ENCODE measurements at regions not wholly inside any gene's neighbourhood (a gene's known extent, or its start where the extent isn't known, plus 50 kb on each side); places are given as distances from the start of the nearest gene placed in this dataset.

GRCh38 chr11:95466416-95466815 lies 235.4 kb upstream of the SESN3 start:
- DNase-seq = no peak

DNA sequence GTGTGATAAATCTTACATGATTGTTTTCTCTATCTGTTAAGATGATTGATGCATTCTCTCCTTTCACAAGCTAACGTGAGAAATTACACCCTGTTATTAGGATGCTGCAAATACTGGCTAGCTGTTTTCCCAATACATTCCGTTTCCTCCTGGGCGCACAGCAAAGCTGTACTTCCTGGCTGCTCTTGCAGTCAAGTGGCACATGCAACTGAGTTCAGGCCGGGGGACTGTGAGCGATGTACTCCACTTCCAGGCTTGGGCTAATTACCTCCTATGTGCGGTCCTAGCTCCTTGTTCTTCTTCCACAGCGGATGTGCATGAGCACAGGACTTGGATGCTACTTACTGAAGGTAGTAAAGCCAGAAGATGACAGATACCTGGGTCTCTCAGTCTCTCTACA lies 234.9 kb upstream of the SESN3 start:
- DNase-seq = no peak

- no peak for DNase-seq
Observed at GRCh38 chr11:95461858-95462257, 230.9 kb upstream of the SESN3 start.

DNA sequence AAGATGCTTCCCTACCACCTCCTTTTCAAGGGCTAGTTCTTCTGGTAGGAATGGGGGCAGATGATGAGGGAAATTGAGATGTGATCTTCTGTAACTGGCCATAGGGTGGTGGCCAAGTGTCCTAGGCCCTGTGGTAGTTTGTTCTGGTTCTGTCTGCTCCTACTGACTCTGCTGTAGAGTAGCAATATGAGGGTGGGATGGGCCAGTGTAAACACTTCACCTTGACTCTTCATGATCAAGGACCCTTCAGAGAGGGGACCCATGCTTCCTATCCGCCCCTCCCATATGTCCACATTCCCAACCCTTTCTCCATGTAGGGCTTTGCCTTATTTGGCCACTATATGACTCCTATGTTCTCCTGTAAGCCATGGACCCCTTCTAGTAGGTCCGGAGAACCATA lies 230.3 kb upstream of the SESN3 start:
- no peak for DNase-seq

DNA sequence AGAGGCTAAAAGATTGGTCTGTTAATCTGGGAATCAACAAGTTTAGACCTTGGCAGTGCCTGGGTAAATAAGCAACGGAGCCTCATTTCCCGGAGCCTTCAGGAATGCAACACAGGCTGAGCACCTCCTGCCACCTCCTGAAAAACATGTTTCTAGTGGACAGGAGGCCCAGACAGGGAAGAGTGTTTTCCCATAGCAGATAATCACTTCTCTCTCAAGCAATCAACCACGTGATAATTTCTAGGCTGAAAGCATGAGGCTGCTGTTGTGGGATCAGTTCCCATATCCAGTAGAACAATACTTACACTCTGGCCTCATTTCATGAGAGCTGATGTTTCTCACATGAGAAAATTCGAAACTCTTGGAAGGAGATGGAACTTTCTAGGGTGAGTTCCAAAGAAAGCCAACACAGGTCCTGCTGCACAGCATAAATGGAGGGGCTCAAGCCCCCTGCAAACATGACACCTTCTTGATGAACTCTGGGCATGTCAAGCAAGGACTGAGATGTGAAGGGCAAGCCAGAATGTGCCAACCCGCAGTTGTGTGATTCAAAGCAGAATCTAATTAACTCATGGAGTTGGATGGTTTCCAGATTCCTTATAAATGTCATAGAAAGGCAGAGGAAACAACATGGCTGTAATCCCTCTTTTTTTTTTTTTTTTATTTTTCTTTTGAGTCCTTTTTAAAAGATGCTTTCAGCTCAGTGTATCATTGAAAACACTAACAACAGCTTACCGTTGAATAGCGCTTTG lies 228.5 kb upstream of the SESN3 start:
- no peak for DNase-seq

- DNase-seq = no peak
Observed at GRCh38 chr11:95456714-95457491, 225.9 kb upstream of the SESN3 start.

DNA sequence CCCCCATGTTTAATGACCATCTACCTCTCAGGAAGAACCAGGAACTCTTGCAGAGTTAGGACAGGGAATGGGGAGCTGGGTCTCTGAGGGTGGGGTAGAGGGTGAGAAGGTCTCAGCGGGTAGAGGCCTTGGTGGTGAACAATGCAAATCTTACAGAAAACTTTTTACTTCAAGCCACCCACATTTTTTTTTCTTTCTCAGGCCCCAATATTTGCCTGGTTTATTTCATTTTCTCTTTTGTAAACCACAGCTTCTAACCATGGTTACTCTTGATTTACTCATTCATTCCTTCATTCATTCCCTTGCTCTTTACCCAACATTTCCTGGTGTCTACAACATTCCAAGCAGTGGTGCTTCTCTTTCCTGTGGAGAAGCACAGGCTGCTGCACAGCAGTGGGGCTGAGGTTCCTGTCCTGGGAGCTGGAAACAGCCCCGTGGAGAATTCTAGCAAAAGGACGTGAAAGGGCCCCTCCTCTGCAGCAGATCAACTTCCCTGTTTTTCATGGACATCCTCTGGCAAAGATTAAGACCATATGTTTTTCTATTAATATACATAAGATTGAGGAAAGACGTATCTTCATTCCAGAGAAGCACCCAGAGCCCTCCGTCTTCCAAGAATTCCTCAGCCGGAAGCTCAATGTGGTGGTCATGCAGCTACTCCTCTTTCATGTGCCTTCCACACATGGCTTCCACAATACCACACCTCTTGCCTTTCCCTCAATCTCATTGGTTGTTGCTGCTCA lies 224.4 kb upstream of the SESN3 start:
- DNase-seq = no peak

DNA sequence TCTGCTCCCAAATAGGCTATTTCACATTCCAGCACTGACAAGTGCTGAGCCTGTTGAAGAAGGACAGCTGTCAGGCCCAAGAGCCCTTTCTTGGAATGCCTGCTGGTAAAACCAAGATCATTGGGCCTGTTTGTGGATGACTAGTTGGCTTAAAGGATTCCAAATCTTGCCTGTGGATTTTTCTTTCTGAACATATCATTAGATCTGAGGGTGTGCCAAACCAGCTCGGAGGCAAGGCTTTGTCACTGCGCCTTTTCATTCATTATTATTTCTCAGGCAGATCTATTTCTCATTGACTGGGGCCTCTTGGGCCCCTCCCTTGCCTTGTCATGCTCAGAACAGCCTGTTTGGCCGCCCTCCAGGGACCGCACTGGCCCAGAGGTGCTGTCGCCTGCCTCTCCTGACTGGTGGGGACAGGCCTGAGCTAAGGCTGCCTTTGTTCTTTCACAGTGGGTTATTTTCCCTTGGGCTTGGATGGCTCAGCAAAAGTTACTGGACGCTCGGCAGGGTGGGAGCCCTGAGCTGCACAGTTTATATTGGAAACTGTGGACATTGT lies 222.7 kb upstream of the SESN3 start:
- no peak for DNase-seq

DNA sequence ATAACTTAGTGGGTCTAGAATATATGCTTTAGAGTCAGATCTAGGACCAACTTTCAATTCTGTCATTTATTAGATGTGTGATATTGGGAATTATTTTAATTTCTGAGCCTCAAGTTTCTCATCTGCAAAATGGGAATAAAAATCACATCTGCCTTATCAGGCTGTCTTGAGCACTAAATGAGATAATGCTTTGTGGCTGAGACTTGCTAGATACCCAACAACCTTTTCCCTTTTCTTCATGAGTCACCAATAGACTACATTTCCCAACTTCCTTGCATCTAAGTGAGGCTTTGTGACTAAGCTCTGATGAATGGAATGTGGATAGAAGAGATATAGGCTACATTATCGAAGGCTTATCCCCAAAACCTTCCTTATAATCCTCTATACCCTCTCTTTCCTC lies 220.7 kb upstream of the SESN3 start:
- DNase-seq = peak; percentile 32

GRCh38 chr11:95451261-95451660 lies 220.3 kb upstream of the SESN3 start:
- no peak for DNase-seq

DNA sequence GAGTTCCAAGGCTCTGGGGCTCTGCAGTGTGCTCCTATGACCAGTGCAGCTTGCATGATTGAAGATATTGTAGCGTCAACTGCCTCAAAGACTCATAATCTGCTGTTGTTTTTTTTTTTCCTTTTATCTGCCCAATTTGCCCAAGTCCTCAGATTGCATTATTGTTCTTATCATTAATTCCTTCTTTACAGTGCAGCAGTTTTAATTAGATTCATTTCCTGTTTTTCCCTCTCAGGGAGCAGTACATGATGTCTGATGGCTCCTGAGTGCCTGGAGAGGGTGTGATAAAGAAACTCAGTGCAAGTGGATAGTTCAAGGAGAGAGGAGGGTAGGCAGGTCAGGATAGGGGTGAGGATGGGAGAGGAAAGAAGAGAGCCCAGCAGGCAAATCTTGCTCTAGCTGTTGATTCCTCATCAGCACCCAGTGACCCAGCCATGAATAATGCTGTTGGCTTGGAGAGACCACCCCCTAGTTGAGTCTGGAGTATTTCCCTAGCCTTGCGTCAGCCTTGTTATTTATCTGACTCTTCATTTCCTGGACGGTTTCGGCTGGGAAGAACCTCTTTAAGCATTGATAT lies 219.6 kb upstream of the SESN3 start:
- DNase-seq = no peak

DNA sequence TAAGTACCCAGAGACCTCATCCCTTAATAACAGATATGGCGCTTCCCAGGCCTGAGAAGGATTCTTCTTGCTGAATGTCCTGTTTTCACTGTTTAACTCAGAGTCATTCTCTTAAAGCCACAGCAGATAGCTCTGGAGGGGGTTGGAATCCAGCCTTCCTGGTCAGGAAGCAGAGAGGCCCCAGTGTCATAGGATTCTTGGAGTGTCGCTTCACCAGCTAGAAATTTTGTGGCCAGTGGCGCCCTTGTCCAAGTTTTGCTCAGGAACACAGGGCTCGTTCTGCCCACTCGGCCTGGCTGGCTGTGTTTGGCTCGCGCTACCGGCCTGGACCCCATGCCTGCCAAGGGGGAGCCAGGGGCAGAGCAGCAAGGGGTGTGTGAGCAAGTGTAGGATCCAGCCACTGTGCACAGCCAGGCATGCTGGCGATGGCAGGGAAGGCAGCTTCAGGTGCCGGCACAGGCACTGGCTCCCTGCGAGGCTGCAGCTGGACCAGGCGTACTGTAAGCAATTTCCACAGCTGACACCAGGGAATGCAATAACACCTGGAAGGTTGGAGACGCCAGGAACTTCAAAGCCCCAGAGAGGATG lies 214.8 kb upstream of the SESN3 start:
- no peak for DNase-seq

DNA sequence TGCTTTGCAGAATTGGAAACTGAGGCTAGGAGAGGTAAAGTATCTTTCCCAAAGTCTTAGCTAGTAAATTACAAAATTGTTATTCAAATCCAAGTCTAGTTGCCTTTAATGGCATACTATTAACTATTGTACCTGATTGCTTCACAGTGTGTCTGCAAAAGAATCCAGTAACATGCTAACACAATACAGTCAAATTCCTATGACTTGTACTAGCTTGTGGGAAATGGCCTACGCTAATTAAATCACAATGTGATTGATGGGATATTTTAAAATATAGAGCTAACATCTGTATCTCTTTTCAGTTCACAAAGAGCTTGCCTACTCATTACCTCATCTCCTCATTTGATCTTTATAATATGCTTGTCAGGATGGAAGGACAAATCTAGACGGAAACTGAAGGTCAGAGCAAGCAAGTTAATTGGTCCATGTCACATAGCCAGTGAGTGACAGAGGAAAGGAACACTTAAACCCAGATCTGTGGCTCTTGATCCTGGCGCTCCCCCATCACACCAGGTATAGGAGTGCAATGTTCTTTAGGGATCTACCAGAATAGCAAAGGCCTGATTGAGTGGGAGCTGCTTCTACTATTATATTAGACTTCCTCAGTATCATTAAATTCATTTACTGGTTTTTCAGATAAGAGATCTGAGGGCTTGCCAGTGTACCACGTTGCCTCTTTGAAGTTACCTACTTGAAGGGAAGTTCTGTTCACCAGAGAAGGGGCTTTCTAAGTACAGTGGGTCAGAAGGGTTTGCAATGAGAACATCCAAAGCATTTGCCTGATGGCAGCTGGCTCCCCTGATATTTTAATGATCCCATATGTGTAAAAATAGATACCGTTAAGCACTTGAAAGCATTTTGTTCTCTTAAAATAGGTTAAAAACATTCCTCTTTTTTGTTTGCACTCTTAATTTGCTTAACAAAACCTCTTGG lies 213.6 kb upstream of the SESN3 start:
- DNase-seq = no peak

DNA sequence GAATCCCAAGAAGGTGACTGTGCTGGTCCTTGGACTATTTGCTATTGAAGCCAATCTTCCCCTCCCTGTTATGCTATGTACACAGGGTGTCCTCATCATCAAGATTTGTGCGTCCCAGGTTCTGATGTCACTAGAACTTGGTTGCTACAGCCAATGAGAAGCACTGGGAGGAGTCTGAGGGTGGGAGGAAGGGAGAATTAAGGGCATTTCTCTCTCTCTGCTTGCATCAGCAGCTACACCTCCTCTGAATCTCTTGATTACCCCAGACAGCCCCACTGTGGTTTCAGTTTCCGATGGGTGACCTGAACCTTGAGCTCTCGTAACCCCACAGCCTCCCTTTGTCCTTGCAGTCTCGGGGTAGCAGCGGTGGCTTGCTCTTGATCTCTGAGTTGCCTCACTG lies 212.4 kb upstream of the SESN3 start:
- no peak for DNase-seq

DNA sequence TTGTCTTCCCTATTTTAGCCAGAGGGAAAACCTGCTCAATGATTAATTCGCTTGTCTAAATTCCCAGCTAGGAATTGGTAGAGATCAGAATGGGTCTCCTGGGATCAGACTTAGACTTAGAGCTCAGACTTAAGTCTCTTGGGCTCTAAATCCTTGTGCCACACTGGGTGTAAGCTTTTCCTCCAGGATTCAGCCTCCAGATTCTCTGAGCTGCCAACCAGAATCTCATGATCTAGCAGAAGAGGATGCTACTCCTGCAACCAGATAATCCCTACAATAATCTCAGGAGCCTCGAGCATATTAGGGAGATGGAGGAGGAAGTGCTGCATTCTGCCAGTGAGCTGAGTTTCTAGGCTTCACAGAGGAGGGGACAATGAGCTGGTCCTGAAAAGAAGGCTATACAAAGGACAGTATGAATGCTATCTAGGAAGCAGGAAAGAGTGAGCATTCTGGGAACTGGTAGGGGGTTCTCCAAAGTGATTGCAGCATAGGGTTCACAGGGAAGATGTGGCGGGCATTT lies 211.6 kb upstream of the SESN3 start:
- no peak for DNase-seq

DNA sequence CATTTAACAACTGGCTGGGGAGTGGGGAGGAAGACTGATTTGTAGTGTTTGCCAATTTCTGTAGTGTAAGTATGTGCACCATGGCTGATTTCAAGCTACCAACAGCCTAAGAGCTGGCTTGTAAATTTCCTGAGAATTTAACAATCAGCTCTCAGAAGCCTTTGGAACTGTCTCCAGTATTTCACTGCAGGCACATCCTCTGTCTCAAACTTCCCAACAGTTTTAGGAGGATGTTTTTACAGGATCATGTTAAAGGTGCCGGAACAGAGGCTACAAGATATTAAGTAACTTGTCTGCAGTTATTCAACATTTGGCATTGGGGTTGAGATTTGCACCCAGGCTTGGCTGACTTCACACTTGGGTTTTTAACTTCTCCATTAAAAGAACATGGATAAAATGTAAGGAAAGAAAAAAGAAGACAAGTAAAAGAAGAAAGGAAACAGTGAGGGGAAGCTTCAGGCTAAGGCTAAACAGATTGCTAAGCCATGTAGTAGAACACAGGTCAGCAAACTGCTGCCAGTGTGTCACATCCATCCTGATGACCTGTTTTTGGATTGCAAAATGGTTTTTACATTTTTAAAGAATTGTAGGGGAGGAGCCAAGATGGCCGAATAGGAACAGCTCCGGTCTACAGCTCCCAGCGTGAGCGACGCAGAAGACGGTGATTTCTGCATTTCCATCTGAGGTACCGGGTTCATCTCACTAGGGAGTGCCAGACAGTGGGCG lies 204.8 kb upstream of the SESN3 start:
- no peak for DNase-seq

GRCh38 chr11:95435192-95435591 lies 204.2 kb upstream of the SESN3 start:
- no peak for DNase-seq

DNA sequence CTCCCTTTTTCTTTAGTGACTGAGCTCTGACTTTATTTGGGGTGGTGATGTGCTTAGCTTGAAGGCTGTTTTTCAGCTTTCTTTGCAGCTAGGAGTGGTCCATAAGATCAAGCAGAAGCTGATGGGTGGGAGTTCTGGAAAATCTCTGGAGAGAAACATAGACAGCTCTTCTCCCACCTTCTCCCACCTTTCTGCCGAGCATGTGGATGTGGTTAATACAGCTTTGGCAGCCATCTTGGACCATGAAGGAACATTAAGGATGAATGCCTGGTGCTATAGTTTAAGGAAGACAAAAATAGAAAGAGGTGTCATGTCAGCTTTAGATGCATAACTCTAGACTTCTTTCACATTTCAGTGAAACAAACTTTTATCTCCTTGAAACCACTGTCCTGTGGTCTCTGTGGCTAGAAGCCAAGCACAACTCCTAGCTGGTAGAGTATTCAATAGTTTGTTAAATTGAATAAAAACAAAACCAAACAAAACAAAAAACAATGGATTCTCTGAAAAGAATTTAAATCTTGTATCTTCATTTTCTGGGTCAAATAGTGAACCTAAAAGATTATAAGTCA lies 203.6 kb upstream of the SESN3 start:
- DNase-seq = no peak

- DNase-seq = no peak
Observed at GRCh38 chr11:95434009-95434408, 203.0 kb upstream of the SESN3 start.
